ENCODE measurements at regions not wholly inside any gene's neighbourhood (a gene's known extent, or its start where the extent isn't known, plus 50 kb on each side); places are given as distances from the start of the nearest gene placed in this dataset.

GRCh38 chr6:6784514-6785162 is 196.1 kb downstream of the LY86 start:
- no peak for DNase-seq

GRCh38 chr6:6785163-6785521 is 196.6 kb downstream of the LY86 start:
- no peak for DNase-seq

DNA sequence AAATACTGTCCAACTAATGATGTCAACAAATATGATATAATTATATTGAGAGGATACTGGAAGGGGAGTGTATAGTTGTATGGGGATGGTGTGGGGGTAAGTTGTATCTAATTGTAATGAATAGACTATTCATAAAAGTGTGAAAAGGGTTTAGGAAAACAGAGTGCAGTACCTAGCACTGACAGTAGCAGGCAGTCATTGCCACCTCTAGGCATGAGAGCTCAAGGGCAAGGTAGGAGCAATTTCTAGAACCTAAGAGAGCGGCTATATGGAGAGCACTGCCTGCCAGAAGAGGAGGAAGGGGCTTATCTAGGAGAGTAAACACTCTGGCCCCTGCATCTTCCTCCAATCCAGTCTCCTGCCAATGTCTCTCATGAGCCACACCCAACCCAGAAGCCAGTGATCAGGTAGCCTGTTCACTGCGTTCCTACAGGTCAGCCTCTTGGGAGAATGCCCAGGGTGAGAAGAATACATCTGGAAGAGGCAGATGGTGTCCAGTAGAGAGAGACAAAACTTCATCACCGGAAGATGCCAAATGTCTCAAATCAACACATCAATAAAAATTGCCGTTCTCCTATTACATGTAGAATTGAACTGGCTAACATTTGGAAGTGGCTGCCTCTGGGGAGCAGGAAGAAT is 200.0 kb downstream of the LY86 start:
- no peak for DNase-seq

DNA sequence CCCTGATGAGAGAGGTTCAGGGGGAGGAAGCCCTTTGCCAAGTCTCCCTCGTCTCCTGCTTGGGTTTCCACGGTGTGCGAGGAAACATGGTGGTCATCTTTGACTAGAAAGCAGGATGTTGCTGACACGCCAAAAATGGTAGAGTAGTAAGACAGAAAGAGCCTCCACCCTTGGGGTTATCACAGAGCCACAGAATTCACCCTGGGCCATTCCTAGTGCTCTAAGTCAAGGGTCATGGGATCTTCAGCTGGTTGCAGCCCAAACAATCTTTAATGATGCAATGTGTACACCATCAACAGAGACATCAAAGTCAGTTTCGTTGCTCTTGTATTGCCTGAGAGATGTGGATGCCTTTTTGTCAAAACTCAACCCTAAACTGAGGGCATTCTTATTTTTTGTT is 201.9 kb downstream of the LY86 start:
- DNase-seq = no peak

DNA sequence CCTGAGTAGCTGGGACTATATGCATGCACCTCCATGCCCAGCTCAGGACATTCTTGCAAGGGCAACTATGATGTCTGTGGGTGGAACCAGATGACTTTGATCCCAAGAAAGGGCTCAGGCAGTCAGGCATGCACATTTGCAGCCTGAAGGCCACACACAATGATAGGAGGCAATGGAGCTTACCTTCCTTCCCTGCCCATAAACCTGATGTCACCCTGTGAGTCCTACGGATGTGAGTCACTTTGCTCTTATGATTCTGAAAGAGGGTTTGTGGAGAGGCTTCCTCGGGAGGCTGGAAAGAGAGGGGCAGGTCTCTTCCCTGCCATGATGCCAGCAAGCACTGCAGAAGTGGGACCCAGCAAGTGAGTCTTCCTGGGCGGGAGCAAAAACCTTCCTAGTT is 202.4 kb downstream of the LY86 start:
- DNase-seq = no peak

DNA sequence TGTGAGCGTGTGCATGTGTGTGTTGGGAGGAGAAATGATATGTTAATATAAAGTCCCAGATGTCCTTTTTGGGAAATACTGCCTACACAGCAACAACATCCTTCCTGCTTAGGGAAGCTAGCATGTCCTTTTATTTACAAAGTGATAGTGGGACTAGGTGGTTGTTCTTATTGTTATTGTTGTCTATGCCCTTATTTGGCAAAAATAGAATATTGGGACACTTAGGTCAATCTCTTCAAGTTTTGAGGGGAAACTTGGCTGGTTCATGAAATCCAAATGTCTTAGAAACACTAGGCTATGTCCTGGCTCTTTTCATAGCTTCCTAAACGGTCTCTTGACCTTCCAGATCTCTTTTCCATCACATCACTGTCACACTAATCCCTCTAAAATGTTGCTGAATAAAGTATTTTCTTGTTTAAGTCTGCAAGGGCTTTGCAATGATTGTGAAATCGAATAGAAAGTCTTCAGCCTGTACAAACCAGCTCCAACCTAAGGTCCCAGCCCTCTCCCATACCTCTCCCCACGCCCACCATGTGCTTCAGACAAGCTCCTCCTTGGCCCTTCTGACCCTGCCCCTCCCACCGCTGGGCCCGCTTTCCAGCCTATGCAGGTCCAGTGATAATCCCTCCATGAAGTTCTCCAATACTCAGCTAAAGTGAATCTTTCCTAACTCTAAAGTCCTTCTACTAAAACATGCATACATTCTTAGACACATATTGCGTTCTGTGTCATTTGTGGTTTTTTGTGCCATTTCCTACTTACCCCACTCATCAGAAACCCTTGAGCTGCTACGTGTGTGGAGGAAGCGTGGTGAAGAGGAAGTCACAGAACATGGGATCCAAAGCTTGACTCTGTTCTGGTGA is 205.1 kb downstream of the LY86 start:
- DNase-seq = no peak

- DNase-seq = no peak
Measured at GRCh38 chr6:6795393-6795792, 206.9 kb downstream of the LY86 start.

DNA sequence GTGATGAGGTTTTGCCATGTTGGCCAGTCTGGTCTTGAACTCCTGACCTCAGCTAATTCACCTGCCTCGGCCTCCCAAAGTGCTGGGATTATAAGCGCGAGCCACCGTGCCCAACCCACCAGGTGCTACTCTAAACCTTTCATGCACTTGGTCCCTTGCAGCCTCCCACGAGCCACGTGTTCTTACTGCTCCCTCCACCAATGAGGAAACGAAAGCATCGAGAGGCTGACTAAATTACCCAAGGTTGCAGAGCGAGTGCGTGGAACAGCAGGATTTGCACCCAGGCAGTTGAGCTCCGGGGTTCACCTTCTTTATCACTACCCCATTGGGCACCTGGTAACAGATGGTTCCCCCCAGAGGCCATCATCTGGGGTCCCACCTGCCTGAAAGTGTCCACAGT is 208.3 kb downstream of the LY86 start:
- DNase-seq = no peak

GRCh38 chr6:6798448-6798860 is 209.9 kb downstream of the LY86 start:
- DNase-seq = no peak

DNA sequence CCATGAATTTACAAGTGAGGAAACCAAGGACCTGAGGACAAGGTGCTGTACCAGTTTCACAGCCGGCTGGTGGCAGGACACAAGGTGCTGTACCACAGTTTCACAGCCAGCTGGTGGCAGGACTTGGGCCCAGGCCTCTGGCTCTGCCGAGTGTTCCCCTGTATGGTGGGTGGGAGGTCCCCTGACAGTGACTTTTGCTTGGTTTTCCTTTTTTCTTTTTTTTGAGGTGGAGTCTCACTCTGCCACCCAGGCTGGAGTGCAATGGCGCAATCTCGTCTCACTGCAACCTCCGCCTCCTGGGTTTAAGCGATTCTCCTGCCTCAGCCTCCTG is 212.4 kb downstream of the LY86 start:
- DNase-seq = no peak

DNA sequence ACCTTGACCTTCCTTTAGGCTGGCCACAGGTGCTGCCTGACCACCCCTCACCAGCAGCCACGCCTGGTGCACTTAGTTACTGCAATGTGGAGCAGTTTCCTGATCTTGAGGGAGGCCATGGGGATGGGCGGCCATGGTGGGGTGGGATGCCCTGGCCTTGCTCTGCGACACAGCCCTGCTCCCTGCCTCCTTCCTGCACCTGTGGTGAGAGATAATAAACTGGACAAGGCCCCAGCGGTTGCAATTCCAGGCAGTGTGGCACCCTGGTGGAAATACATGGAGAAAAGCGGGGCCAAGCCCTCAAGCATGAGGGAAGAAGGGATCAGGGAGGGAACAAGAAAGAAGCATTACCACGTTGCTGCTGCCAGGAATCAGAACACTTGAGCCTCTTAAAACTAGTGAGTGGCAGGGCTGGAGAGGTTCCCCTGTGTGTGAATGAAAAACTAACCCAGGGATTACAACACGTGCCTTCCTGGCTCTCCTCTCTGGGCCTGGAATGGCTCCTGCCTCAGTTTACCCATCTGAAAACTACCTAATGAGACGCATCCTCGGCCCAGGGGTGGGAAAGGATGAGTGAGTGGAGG is 213.2 kb downstream of the LY86 start:
- no peak for DNase-seq

GRCh38 chr6:6803180-6803977 is 214.9 kb downstream of the LY86 start:
- DNase-seq = no peak

DNA sequence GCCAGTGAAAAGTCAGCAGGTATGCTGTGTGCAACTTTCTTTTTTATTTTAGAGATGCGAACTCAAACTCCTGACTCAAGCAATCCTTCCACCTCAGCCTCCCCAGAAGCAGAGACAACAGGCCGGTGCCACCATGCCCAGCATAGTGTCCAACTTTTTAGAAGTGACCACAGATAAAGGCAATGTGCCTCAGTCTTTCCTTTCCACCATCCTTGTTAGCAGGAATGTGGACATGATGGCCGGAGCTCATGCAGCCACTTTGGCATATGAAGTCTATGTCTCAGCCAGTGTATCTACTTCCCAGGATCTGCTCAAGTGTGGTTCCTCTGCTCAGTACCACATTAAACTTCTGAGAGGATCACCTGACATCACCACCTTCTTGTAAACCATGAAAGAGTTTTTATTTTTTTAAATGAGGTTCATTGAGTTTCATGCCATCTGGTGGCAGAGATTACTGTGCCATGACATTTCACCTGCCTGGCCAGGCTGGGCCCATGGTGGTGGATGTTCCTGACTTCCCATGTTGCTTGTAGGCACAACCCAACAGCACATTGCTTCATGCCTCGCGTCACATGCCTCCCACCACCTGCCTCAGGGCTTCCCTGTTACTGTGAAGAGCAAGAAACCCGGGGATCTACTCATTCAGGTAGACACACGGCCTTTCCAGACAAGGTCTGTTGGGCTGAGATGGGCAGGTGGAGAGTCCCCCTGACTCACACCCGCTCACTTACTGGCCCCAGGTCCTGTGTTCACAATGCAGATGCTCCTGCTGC is 216.5 kb downstream of the LY86 start:
- no peak for DNase-seq

DNA sequence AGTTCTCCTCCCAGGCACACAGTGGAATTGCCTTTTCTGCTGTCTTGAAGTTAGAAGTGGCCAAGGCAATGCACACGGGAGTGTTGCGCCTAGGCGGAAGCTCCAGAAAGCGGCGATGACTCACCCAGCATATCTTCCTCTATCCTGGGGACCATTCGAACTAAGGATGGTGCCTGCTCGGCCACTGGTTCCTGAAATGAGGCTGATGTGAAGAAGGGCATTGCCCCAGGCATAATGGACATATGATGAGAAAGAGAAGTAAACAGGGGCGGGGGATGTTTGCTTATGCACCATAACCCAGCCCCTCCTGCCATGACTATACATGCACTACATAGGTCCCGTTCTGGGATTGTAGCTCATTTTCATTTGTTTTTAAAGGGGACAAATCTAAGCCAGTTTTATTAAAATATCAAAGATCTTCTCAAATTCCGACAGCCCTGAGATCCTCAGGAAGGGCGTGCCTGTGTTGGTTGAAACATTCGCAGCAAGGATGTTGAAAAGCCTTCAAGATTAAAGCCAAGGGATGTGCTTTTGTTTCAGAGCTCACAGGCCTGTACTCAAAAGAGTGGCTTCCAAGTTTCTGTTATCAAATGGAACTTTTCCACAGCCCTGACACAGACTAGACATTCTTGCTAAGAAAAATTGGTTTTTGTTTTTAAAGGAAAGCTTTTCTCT is 218.5 kb downstream of the LY86 start:
- no peak for DNase-seq

- no peak for DNase-seq
Measured at GRCh38 chr6:6808343-6808742, 219.8 kb downstream of the LY86 start.

DNA sequence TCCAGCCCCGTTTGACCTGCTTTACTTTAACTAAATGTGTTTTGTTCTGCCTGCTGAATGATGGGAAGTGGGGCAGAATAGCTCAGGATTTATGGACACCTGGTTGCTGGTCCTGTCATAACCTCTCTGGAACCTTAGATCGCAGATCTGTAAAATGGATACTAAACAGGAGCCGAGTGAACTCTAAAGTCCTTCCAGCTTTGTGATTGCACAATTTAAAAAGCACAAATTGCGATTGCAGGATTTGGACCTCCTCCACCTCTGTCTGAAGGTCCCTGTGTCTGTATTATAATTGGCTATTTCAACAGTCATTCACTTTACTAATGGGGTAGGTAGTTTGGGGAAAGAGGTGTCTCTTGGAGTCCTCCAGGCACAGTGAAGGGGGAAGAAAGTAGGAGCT is 220.4 kb downstream of the LY86 start:
- no peak for DNase-seq

- DNase-seq = no peak
Measured at GRCh38 chr6:6810727-6811126, 222.2 kb downstream of the LY86 start.

DNA sequence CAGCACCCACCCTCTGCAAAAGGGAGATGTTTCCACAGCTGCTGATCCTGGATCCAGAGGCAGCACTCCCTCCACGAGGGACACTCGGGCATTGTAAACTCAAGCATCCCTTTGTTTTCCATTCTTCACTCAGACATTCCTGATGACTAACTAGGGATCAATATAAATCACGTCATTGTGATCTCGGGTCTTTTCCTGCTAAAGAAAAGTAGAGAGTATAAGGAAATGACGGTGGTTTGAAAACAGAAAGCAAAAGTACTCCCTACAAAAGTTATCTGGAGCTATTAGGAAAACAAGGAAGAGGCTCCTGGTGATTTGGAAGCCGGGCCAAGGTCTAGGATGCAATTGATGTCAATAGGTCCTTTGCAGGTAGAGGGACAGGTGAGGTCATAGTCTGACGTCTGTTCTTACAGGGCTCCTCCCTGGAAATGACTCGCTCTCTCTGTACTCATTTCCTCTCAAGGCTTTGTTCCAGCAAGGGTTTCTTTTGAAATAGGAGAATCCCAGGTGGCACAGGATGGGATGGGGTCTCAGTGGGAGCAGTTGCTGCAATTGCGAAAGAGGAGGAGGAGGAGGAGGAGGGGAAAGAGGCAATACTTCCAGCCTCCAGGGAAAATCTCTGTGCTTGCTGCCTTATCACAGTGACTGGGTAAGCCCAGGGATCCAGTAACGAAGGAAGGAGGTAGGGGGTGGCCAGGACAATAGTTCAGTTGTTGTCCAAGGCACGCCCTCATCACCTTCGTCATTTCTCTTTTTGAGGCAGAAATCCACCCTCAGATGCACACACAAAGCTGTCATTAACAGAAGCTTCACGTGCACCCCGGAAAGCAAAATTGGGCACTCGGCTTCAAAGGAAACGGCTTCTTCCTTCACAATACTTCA is 222.8 kb downstream of the LY86 start:
- peak; percentile 76 for DNase-seq

- no peak for DNase-seq
Measured at GRCh38 chr6:6812427-6812826, 223.9 kb downstream of the LY86 start.

DNA sequence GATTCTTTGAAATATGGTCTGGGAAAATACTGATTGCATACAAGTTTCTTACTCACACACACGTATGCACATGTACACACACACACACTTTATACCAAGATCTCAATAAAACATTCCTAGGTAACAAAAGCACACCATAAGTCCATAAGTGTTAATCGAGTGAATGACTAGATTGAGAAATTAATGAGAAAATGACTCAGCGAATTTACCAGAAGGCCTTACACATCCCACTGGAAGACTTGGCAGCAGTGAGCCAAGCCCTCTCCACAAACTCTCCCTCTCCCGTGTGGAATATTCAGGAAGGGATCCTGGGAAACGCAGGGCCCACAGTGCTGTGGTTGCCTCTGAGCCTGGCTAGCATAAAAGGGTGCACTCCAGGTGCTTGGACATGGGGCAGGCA is 227.2 kb downstream of the LY86 start:
- no peak for DNase-seq

- DNase-seq = no peak
Measured at GRCh38 chr6:6816716-6817115, 228.2 kb downstream of the LY86 start.
